ENCODE measurements at regions not wholly inside any gene's neighbourhood (a gene's known extent, or its start where the extent isn't known, plus 50 kb on each side); places are given as distances from the start of the nearest gene placed in this dataset.

GRCh38 chr16:6576606-6577005 is 756.0 kb upstream of the RBFOX1 start:
- Mint-ChIP-seq H3K4me3 (no peak overlapping the region), H3K27me3 (no peaks in the 10 kb centered on the region), H3K4me1 (no peaks in the 10 kb centered on the region), H3K36me3 (ENCODE audit: insufficient read depth) (no peaks in the 10 kb centered on the region), H3K27ac (ENCODE audit: low read depth) (no peak overlapping the region), H3K9me3 (peaks cover 17% of the 10 kb centered on the region)
- ATAC-seq (replicated peaks; ENCODE audit: extremely low read depth, poor library complexity, severe bottlenecking) (no peak), DNase-seq (ENCODE audit: low spot score in 2 of 2) (no peak)

DNA sequence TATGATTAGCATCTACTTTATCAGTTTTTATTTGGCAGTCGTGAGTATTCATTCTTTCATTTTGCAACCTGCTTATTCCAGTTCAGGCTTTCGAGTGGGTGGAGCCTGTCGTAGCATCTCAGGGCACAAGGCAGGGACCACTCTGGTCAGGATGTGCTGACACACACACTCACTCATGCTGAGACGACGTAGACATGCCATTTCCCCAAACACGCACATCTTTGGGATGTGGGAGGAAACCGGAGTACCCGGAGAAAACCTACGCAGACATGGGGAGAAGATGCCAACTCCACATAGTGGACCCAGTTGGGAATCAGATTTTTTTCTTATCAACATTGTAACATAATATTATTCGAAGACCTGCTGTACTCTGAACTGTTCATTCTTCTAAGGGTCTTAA is 756.5 kb upstream of the RBFOX1 start:
- ATAC-seq (replicated peaks; ENCODE audit: extremely low read depth, poor library complexity, severe bottlenecking) (no peak), DNase-seq (ENCODE audit: low spot score in 2 of 2) (no peak)
- no peak overlapping the region for H3K27ac Mint-ChIP-seq (ENCODE audit: low read depth)
- H3K4me3 Mint-ChIP-seq: no peak overlapping the region
- no peaks in the 10 kb centered on the region for H3K27me3 Mint-ChIP-seq
- H3K36me3 Mint-ChIP-seq (ENCODE audit: insufficient read depth): no peaks in the 10 kb centered on the region
- H3K4me1 Mint-ChIP-seq: no peaks in the 10 kb centered on the region
- H3K9me3 Mint-ChIP-seq: peaks cover 17% of the 10 kb centered on the region

DNA sequence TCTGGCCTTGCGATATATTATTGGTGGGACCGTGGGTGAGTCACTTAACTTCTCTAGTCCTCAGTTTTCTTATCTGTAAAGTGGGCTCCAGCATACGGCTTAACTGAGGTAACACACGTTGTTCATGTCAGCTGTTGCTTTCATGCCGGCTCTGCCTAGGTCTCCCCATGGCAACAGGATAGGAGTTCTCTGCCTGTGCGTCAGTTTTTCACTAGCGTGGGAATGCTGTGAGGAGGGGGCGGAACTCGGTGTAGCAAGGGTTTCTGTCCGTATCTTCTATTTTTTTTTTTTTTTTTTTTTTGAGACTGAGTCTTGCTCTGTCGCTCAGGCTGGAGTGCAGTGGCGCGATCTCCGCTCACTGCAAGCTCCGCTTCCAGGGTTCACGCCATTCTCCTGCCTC is 758.5 kb upstream of the RBFOX1 start:
- Mint-ChIP-seq H3K36me3 (ENCODE audit: insufficient read depth) (no peaks in the 10 kb centered on the region), H3K27ac (ENCODE audit: low read depth) (no peak overlapping the region), H3K27me3 (no peaks in the 10 kb centered on the region), H3K4me1 (no peaks in the 10 kb centered on the region), H3K9me3 (peaks cover 17% of the 10 kb centered on the region), H3K4me3 (no peak overlapping the region)
- ATAC-seq (replicated peaks; ENCODE audit: extremely low read depth, poor library complexity, severe bottlenecking) (no peak), DNase-seq (ENCODE audit: low spot score in 2 of 2) (no peak)

GRCh38 chr16:6573577-6573976 is 759.1 kb upstream of the RBFOX1 start:
- no peak for DNase-seq (ENCODE audit: low spot score in 2 of 2)
- no peaks in the 10 kb centered on the region for H3K36me3 Mint-ChIP-seq (ENCODE audit: insufficient read depth)
- H3K4me1 Mint-ChIP-seq: no peaks in the 10 kb centered on the region
- no peak overlapping the region for H3K27ac Mint-ChIP-seq (ENCODE audit: low read depth)
- no peaks in the 10 kb centered on the region for H3K27me3 Mint-ChIP-seq
- H3K9me3 Mint-ChIP-seq: peaks cover 17% of the 10 kb centered on the region
- H3K4me3 Mint-ChIP-seq: no peak overlapping the region
- ATAC-seq (replicated peaks; ENCODE audit: extremely low read depth, poor library complexity, severe bottlenecking): no peak

DNA sequence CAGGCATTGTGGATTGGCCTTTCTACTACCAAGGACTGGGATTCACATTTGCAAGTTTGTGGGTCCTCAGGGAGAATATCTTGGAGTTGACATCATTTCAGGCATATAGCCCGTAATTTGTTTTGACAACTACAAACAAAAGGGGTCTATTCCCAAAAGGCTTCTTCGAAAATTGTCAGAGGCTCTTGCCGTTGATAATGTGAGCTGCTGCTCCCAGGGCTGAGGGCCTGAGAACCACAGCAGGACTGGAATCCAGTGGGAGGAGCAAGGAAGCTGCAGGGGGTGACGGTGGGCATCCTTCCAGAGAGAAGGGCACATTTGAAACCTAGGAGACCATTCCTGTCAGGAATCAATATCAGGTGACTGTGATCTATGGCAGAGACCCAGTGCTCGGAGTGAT is 761.6 kb upstream of the RBFOX1 start:
- no peaks in the 10 kb centered on the region for H3K9me3 Mint-ChIP-seq
- no peaks in the 10 kb centered on the region for H3K4me1 Mint-ChIP-seq
- DNase-seq (ENCODE audit: low spot score in 2 of 2) (no peak), ATAC-seq (replicated peaks; ENCODE audit: extremely low read depth, poor library complexity, severe bottlenecking) (no peak)
- no peak overlapping the region for H3K4me3 Mint-ChIP-seq
- no peak overlapping the region for H3K27ac Mint-ChIP-seq (ENCODE audit: low read depth)
- no peaks in the 10 kb centered on the region for H3K36me3 Mint-ChIP-seq (ENCODE audit: insufficient read depth)
- no peaks in the 10 kb centered on the region for H3K27me3 Mint-ChIP-seq

- Mint-ChIP-seq H3K27me3 (no peaks in the 10 kb centered on the region), H3K36me3 (ENCODE audit: insufficient read depth) (no peaks in the 10 kb centered on the region), H3K27ac (ENCODE audit: low read depth) (no peak overlapping the region), H3K9me3 (no peaks in the 10 kb centered on the region), H3K4me3 (no peak overlapping the region), H3K4me1 (no peaks in the 10 kb centered on the region)
- no peak for ATAC-seq (replicated peaks; ENCODE audit: extremely low read depth, poor library complexity, severe bottlenecking)
- DNase-seq (ENCODE audit: low spot score in 2 of 2): no peak
Measured at GRCh38 chr16:6570530-6570929, 762.1 kb upstream of the RBFOX1 start.

GRCh38 chr16:6562986-6563385 is 769.7 kb upstream of the RBFOX1 start:
- no peaks in the 10 kb centered on the region for H3K36me3 Mint-ChIP-seq (ENCODE audit: insufficient read depth)

GRCh38 chr16:6560306-6561100 is 772.1 kb upstream of the RBFOX1 start:
- Mint-ChIP-seq H3K4me1 (no peaks in the 10 kb centered on the region), H3K4me3 (no peak overlapping the region), H3K9me3 (peaks cover 20% of the 10 kb centered on the region), H3K27ac (ENCODE audit: low read depth) (no peak overlapping the region), H3K27me3 (no peaks in the 10 kb centered on the region), H3K36me3 (ENCODE audit: insufficient read depth) (no peaks in the 10 kb centered on the region)
- ATAC-seq (replicated peaks; ENCODE audit: extremely low read depth, poor library complexity, severe bottlenecking) (no peak), DNase-seq (ENCODE audit: low spot score in 2 of 2) (no peak)

More at GRCh38 chr16:6562986-6563385, 769.7 kb upstream of the RBFOX1 start:
- Mint-ChIP-seq H3K4me1 (no peaks in the 10 kb centered on the region), H3K4me3 (no peak overlapping the region), H3K27ac (ENCODE audit: low read depth) (no peak overlapping the region), H3K27me3 (no peaks in the 10 kb centered on the region), H3K9me3 (peaks cover 20% of the 10 kb centered on the region)
- ATAC-seq (replicated peaks; ENCODE audit: extremely low read depth, poor library complexity, severe bottlenecking): no peak
- DNase-seq (ENCODE audit: low spot score in 2 of 2): no peak

DNA sequence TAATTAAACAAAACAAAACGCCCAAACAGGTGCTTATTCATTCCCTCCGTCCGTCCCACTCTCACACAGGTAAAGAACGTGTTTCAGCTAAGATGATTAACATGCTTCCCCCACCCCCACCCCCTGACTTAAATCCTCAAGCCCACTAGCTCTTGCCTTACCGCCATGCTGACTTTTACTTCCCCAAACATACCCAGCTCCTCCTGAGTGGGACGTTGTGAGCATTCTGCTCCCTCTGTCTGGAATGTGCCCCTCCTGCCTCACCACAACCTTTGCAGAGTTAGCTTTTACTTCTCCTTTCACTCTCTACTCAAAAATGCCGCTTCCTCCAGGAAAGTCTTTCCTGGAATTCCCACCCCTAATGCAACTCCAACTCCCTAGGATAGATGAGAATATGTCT is 774.0 kb upstream of the RBFOX1 start:
- no peaks in the 10 kb centered on the region for H3K4me1 Mint-ChIP-seq
- H3K4me3 Mint-ChIP-seq: no peak overlapping the region
- H3K27ac Mint-ChIP-seq (ENCODE audit: low read depth): no peak overlapping the region
- no peaks in the 10 kb centered on the region for H3K36me3 Mint-ChIP-seq (ENCODE audit: insufficient read depth)
- no peak for DNase-seq (ENCODE audit: low spot score in 2 of 2)
- ATAC-seq (replicated peaks; ENCODE audit: extremely low read depth, poor library complexity, severe bottlenecking): no peak
- peaks cover 13% of the 10 kb centered on the region for H3K9me3 Mint-ChIP-seq
- H3K27me3 Mint-ChIP-seq: no peaks in the 10 kb centered on the region

- ATAC-seq (replicated peaks; ENCODE audit: extremely low read depth, poor library complexity, severe bottlenecking) (no peak), DNase-seq (ENCODE audit: low spot score in 2 of 2) (no peak)
- Mint-ChIP-seq H3K9me3 (peaks cover 18% of the 10 kb centered on the region), H3K27me3 (no peaks in the 10 kb centered on the region), H3K4me1 (no peaks in the 10 kb centered on the region), H3K36me3 (ENCODE audit: insufficient read depth) (no peaks in the 10 kb centered on the region), H3K4me3 (no peak overlapping the region), H3K27ac (ENCODE audit: low read depth) (no peak overlapping the region)
Measured at GRCh38 chr16:6558126-6558525, 774.5 kb upstream of the RBFOX1 start.

DNA sequence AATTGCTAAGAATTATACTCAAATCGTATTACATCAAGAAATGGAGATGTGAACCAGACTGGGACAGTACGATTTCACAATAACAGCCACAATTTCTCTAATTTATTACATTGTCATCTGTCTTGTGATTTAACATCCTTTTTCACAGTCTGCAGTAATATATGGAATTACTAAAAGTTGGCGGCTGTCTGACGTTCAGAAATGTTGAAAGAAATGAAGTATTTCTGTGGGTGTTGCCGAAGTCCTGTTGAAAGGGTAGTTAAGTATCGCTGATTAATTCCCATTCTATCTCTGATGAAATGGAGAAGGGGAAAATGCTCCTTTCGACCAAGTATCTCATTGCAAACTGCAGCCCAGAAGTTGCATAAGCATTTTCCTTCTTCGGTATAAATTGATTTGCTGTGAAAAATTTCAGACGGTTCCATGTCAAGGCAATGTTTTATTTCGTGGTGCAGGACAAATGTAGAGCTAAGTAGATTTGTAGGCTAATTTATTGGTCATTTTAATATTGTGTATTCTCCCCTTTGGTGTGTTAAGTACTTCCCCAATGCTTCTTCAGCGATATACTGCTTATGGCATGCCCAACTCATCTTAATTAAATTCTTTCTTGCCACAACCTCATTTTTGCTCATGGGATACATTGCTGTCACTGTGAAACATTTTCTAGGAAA is 775.2 kb upstream of the RBFOX1 start:
- DNase-seq (ENCODE audit: low spot score in 2 of 2) (no peak), ATAC-seq (replicated peaks; ENCODE audit: extremely low read depth, poor library complexity, severe bottlenecking) (no peak)
- no peak overlapping the region for H3K4me3 Mint-ChIP-seq
- no peak overlapping the region for H3K27ac Mint-ChIP-seq (ENCODE audit: low read depth)
- H3K27me3 Mint-ChIP-seq: no peaks in the 10 kb centered on the region
- no peaks in the 10 kb centered on the region for H3K4me1 Mint-ChIP-seq
- no peaks in the 10 kb centered on the region for H3K36me3 Mint-ChIP-seq (ENCODE audit: insufficient read depth)
- H3K9me3 Mint-ChIP-seq: peaks cover 21% of the 10 kb centered on the region

DNA sequence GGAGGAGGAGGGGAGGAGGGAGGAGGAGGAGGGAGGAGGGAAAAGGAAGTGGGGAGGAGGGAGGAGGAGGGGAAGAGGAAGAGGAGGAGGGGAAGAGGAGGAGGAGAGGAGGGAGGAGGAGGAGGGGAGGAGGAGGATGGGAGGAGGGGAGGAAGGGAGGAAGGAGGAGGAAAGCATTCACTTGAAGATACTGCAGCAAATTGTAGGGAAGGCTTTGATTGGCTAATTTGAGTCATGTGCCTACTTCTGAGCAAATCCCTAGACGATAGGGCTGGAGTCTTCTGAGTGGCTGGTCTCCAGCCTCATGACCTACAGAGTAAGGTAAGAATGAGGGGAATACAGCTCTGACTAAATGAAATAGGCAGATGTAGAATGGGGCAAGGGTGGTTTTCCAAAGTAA is 783.2 kb upstream of the RBFOX1 start:
- Mint-ChIP-seq H3K4me3 (no peak overlapping the region), H3K9me3 (peaks cover 42% of the 10 kb centered on the region), H3K36me3 (ENCODE audit: insufficient read depth) (no peaks in the 10 kb centered on the region), H3K27me3 (no peaks in the 10 kb centered on the region), H3K4me1 (no peaks in the 10 kb centered on the region), H3K27ac (ENCODE audit: low read depth) (no peak overlapping the region)
- no peak for ATAC-seq (replicated peaks; ENCODE audit: extremely low read depth, poor library complexity, severe bottlenecking)
- no peak for DNase-seq (ENCODE audit: low spot score in 2 of 2)

DNA sequence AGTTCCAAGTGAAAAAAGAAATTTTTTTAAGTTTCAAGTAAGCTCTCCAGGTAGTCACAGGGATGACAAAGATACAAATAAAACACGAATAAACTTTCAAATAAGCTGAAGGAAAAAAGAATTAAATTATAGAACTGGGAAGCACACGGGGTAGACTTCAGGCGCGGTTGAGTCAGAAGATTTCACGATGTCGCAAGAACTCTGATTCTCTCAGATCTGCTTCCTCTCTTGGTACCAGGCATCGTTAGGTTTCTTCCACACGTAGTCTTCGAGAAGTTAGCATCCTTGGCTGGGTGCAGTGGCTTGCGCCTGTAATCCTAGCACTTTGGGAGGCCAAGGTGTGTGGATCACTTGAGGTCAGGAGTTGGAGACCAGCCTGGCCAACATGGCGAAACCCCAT is 784.1 kb upstream of the RBFOX1 start:
- Mint-ChIP-seq H3K9me3 (peaks cover 39% of the 10 kb centered on the region), H3K4me3 (no peak overlapping the region), H3K4me1 (no peaks in the 10 kb centered on the region), H3K27ac (ENCODE audit: low read depth) (no peak overlapping the region), H3K27me3 (no peaks in the 10 kb centered on the region), H3K36me3 (ENCODE audit: insufficient read depth) (no peaks in the 10 kb centered on the region)
- DNase-seq (ENCODE audit: low spot score in 2 of 2): no peak
- ATAC-seq (replicated peaks; ENCODE audit: extremely low read depth, poor library complexity, severe bottlenecking): no peak

Data from central memory CD8-positive, alpha-beta T cell (primary cell).